GM18951 (cell line): ENCODE measurements at regions not wholly inside any gene's neighbourhood (a gene's known extent, or its start where the extent isn't known, plus 50 kb on each side); places are given as distances from the start of the nearest gene placed in this dataset.
"Not testable (repeated sequence)": the region's sequence is repeated elsewhere in the genome, so short reads cannot be mapped to it uniquely, and the experiment has no call there.

Experiments used
- POLR2A ChIP-seq: IDR thresholded peaks from 4 replicates; pipeline ENCODE4 v1.6.1; 2011; ENCODE audit warnings: mild to moderate bottlenecking; ENCODE audit not compliant: insufficient read length, insufficient read depth; ENCODE audit errors: extremely low read depth
- in situ Hi-C: fragments of 300-500 bp; cut with MboI; formaldehyde crosslinking; loops from one replicate; pipeline ENCODE4 v1.12.0; 2022; ENCODE audit warnings: low sequenced_read_pairs, mixed read lengths, inconsistent platforms; ENCODE audit not compliant: unreplicated experiment

DNA sequence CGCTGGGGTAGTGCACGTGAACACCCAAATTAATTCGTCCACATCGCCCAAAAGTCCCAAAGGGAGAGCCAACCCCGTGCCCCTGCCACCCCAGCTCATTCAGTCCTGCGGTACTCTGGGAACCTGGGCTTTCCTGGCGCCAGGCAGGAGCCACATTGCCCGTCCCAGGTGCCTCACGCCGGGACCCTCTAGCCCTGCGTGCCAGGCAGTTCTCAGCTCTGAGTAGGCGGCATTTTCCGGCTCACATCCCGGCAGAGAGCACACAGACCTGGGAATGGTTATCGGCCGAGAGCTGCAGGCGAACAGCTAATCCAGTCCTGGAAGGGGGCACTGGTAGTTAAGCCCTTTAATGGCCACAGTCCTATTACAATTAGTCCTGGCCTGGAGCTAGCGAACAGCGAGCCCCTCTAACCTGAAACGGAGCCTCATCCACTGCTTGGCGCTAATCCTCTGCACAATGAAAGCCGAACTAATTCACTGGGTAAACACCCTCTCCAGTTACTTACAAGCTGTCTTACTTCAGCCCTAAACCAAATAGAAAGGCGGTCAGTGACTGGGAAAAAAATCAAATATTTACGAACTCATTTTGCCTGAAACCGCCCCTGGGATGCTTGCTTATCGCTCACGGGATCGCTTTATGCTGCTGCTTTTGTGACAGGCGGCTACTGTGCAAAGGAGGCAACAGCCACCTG is 254.6 kb upstream of the SOX14 start:
- in situ Hi-C loops: no loop called here

DNA sequence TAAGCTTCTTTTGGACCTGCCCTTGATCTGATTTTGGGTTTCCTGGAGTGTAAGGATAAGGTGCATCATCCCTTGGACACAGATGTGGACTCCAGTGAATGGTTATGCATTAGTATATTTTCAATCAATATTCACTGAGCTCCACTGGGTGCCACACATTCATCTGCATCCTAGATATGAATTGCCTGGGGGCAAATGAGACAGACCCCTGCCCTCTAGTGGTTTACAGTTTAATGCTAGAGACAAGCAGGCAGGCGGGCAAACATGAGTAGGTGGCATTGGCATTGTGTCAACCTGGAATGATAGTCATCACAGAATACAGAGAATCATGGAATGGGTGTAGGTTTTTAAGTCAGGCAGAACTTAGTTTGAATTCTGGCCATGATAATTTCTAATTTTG is 252.5 kb upstream of the SOX14 start:
- in situ Hi-C loops: no loop called here
- no peak for TF ChIP-seq POLR2A

More for the DNA sequence above, 254.6 kb upstream of the SOX14 start:
- no peak for TF ChIP-seq POLR2A

DNA sequence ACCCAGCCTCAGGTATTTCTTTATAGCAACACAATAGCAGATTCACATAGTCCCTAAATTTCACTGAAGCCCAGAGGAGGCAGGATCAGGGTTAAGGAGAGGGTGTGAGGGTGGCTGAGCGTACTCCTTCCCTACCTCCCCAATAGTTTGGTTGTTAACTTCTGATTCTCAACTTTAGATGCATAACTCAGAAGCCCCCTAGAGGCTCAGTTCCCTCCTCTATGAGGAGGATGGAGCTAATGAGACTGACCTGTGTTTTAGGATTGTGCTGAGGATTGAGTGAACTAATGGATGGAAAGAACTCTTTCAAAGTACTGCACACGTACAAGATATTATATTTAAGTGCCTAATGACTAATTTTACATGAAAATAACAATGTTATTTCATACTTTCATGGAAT is 249.3 kb upstream of the SOX14 start:
- in situ Hi-C loops: no loop called here
- TF ChIP-seq POLR2A: no peak

- in situ Hi-C loops: no loop called here
- TF ChIP-seq POLR2A: no peak
Measured at GRCh38 chr3:137519602-137520001, 244.5 kb upstream of the SOX14 start.

DNA sequence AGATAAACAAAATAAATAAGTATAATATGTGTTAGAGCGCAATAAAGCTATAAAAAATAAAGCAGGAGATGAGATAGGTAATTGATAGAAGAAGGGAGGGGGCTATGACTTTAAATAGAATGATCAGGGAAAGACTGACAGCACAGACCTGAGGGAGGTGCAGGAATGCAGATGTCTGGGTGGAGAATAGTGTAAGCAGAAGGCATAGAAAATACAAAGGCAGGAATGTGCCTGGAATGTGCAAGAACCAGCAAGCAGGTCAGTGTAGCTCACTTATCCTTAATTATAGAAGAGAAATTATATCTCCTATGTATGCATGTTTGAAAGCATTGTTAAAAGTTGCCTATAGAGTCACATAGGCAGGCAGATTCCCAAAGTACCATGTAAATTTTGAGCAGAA is 239.4 kb upstream of the SOX14 start:
- in situ Hi-C loops: no loop called here

DNA sequence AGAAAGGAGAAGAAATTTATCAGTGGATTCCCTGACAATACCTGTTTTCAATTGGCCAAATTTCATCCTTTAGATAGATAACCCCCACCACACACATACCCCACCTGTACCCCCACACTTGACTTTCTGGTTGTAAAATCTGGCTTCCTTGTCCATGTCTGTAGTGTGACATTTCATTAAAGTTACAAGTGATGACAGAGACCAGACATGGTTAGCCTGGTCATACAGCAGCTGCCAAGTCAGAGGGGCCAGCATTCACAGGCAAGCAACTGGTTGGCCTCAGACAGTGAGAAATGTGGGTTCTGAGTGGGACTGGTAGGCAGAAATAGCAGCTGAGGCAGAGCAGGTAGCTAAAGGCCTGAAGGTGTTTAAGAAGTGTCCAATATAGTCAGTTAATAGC is 238.6 kb upstream of the SOX14 start:
- TF ChIP-seq POLR2A: no peak
- in situ Hi-C loops: no loop called here

More for the DNA sequence above, 239.4 kb upstream of the SOX14 start:
- no peak for TF ChIP-seq POLR2A

DNA sequence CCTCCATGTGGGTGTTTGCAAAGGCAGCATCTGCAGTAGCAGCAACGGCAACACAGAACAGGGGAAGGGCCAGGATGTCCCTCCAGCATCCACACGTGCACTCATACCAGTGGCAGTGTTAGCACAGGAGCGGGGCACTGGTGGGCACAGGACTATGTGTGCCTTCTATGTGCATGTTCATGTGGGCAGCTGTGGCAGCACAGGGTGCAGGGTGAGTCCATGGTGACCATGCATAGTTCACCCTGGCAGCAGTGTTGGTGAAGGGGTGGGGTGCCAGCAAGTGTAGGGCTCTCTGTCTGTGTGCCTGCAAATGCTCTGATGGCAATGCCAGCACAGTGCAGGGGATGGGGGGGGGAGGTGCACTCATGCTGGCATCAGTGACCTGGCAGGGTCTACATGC is 222.1 kb upstream of the SOX14 start:
- in situ Hi-C loops: no loop called here
- no peak for TF ChIP-seq POLR2A

DNA sequence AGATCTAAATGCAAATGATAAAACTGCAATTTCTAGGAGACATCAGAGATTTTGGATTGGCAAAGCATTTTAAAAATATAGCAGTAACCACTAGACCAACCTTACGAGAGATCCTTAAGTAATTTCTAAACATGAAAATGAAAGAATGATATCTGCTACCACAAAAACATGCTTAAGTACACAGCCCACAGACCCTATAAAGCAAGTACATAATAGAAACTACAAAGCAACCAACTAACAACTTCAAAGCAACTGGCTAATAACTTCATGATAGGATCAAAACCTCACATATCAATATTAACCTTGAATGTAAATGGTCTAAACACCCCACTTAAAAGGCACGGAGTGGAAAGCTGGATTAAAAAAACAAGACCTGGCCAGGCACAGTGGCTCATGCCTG is 209.9 kb upstream of the SOX14 start:
- in situ Hi-C loops: no loop called here
- TF ChIP-seq POLR2A: no peak

- TF ChIP-seq POLR2A: no peak
- in situ Hi-C loops: no loop called here
Measured at GRCh38 chr3:137568880-137569279, 195.2 kb upstream of the SOX14 start.

DNA sequence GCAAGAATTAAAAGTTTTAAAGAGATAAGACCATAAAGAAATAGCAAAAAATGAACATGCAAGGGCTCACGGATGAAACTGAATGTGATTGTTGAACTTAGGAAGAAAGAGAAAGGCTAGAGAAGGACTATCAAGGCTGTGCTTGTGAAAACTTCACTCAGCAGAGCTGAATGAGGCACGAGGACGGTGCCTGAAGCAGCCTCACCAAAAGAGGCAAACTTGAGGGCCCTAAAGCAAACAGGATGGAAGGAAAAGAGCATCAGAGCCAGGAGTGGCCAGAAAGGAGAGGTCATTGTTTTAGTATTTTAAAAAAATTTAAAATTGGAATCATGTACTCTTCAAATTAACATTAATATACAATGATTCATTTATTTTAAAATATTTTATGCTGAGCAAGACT is 191.2 kb upstream of the SOX14 start:
- TF ChIP-seq POLR2A: no peak
- in situ Hi-C loops: no loop called here

DNA sequence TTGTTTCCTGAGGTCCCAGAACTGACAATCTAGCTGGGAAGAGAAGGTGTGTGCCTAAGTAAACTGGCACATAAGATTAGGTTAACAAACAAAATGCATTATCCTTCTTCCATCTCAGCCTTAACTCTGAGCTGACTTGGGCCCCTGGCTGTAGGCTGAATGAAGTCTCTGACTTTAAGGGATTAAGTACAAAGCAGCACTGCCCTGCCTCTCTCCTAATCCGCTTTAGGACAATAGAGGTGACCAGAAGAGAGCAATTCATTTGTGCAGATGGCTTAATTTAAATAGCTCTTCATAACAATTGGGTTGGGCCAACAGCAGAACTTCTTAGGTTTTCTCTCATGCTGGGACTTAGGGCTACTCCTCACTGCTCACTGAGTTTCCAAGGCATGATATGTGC is 181.6 kb upstream of the SOX14 start:
- TF ChIP-seq POLR2A: no peak
- in situ Hi-C loops: no loop called here

DNA sequence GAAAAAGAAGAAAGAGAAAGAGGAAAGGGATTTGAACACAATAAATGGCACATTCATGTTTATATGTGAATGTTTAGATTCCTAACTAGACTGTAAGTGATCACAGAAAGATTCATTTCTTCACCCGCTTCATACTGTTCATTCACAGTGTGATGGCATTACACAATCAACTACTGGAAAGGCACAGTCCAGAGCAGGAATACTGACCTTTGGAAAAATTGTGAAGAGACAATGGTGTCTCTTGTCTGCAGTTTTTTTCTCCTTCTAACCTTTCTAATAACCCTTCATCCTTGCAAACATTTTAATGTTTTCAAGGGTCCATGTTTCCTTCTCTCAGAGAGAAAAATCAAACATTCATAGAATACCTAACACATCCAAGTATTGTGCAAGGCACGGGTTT is 180.9 kb upstream of the SOX14 start:
- in situ Hi-C loops: no loop called here
- TF ChIP-seq POLR2A: no peak

DNA sequence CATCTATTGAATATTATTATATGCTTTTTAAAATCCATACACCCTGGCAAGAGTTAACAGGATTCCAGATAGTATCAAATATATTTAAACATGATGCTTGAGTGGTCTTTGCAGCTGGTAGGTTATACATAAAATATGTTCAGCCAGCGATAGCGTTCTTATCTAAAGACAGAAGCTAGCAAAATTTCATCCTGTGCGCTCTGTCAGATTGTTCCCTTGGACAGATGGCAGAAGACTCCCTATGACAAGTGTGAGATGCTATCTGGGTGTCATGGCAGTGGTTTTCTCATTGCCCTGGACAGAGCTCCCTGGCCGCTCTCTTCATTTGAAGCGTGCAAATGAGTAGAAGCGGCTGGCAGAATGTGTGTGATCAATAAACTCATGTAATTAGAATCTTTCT is 175.2 kb upstream of the SOX14 start:
- in situ Hi-C loops: no loop called here
- no peak for TF ChIP-seq POLR2A

- in situ Hi-C loops: not testable (repeated sequence)
Measured at GRCh38 chr3:137595415-137595814, 168.7 kb upstream of the SOX14 start.

DNA sequence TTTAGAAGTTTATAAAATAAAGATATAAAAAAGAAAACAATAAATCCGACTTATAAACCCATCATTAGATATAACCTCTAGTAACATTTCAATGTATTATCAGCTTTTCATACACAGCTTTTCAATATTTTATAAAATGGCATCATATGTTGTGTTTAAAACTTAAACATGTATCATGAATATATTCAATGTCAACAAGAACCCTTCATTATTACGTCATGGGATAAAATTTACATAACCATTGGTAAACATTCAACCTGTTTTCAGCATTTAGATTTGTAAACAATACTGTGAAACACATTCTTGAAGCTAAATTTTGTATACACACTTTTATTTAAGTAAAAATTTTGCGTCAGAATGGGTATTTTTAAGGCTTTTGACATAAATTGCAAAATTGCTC is 153.4 kb upstream of the SOX14 start:
- in situ Hi-C loops: no loop called here
- TF ChIP-seq POLR2A: no peak

- no peak for TF ChIP-seq POLR2A
- in situ Hi-C loops: no loop called here
Measured at GRCh38 chr3:137612291-137612690, 151.8 kb upstream of the SOX14 start.
